IPS-18a (cell line): ENCODE measurements at regions not wholly inside any gene's neighbourhood (a gene's known extent, or its start where the extent isn't known, plus 50 kb on each side); places are given as distances from the start of the nearest gene placed in this dataset.

Experiments used
- H3K27ac ChIP-seq: one replicate; pipeline ENCODE4 v1.5.1; 2013; ENCODE audit warnings: low read length
- H3K27me3 ChIP-seq: one replicate; pipeline ENCODE4 v1.6.1; 2013; ENCODE audit warnings: mild to moderate bottlenecking, low read length; ENCODE audit not compliant: control insufficient read depth, insufficient read depth
- H3K36me3 ChIP-seq: one replicate; pipeline ENCODE4 v1.6.1; 2013; ENCODE audit warnings: low read depth, low read length; ENCODE audit not compliant: control insufficient read depth
- H3K4me1 ChIP-seq: one replicate; pipeline ENCODE4 v1.6.1; 2013; ENCODE audit warnings: low read depth, low read length; ENCODE audit not compliant: control insufficient read depth
- H3K4me3 ChIP-seq: one replicate; pipeline ENCODE4 v1.5.1; 2013; ENCODE audit warnings: low read length
- H3K9ac ChIP-seq: one replicate; pipeline ENCODE4 v1.6.1; 2013; ENCODE audit warnings: mild to moderate bottlenecking, low read length, moderate library complexity
- H3K9me3 ChIP-seq: one replicate; pipeline ENCODE4 v1.6.1; 2013; ENCODE audit warnings: low read depth, low read length; ENCODE audit not compliant: control insufficient read depth

GRCh38 chr14:104323551-104324175 is 185.3 kb downstream of the KIF26A start:
- no peak overlapping the region for H3K27ac ChIP-seq
- no peaks in the 10 kb centered on the region for H3K4me1 ChIP-seq
- H3K36me3 ChIP-seq, result no peaks in the 10 kb centered on the region
- H3K27me3 ChIP-seq, result no peaks in the 10 kb centered on the region
- H3K9ac ChIP-seq, result no peak overlapping the region
- no peak overlapping the region for H3K4me3 ChIP-seq
- H3K9me3 ChIP-seq, result no peaks in the 10 kb centered on the region

- no peaks in the 10 kb centered on the region for H3K27me3 ChIP-seq
- peaks cover 10% of the 10 kb centered on the region for H3K9me3 ChIP-seq
- H3K9ac ChIP-seq, result no peak overlapping the region
- no peak overlapping the region for H3K27ac ChIP-seq
- H3K36me3 ChIP-seq, result no peaks in the 10 kb centered on the region
- no peak overlapping the region for H3K4me3 ChIP-seq
- no peaks in the 10 kb centered on the region for H3K4me1 ChIP-seq
Measured at GRCh38 chr14:104326848-104327247, 188.5 kb downstream of the KIF26A start.

DNA sequence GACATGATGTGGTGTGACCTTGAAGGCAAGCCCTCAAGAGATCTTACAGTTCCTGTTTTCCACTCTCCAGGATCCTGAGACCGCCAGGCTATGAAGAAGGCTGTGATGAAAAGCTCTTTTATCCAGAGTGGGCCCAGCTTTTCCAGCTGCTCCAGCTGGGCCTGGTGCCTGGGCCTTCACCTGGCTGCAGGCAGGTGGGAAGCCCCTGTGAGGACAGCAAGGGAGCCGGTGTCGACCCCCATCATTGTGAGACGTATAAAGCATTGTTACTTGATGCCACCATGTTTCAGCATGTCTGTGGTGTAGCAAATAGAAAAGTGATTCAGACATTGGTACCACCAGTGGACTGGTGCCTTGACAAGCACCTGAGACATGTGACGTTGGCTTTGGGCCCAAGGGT is 190.2 kb downstream of the KIF26A start:
- Histone ChIP-seq H3K4me3 (no peak overlapping the region), H3K9ac (no peak overlapping the region), H3K27me3 (no peaks in the 10 kb centered on the region), H3K4me1 (no peaks in the 10 kb centered on the region), H3K36me3 (no peaks in the 10 kb centered on the region), H3K27ac (no peak overlapping the region), H3K9me3 (peaks cover 10% of the 10 kb centered on the region)

DNA sequence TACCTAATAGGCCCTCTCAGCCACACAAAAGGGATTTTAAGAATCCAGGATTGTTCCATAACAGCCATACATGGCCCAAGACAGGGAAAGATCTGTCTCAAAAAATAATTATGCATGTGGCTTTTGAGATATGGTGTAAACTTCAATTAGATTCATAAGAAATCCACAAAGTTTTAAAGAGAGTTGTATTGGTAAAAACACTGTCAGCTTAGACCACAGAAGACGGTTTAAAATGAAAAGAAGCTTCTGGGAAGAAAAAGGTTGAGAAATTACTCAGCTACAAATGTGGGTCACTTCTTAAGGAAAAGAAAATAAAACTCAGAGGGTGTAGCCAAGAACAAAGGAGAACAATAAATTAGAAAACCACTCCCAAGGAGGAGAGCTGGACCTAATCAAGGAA is 191.4 kb downstream of the KIF26A start:
- Histone ChIP-seq H3K27me3 (no peaks in the 10 kb centered on the region), H3K4me3 (no peak overlapping the region), H3K27ac (no peak overlapping the region), H3K9ac (no peak overlapping the region), H3K36me3 (no peaks in the 10 kb centered on the region), H3K9me3 (peaks cover 10% of the 10 kb centered on the region), H3K4me1 (no peaks in the 10 kb centered on the region)

GRCh38 chr14:104331871-104332605 is 193.7 kb downstream of the KIF26A start:
- Histone ChIP-seq H3K27ac (no peak overlapping the region), H3K27me3 (no peaks in the 10 kb centered on the region), H3K9ac (no peak overlapping the region), H3K4me3 (no peak overlapping the region), H3K4me1 (no peaks in the 10 kb centered on the region), H3K9me3 (peaks cover 10% of the 10 kb centered on the region), H3K36me3 (no peaks in the 10 kb centered on the region)

- H3K4me1 ChIP-seq, result no peaks in the 10 kb centered on the region
- no peak overlapping the region for H3K27ac ChIP-seq
- H3K4me3 ChIP-seq, result no peak overlapping the region
- H3K27me3 ChIP-seq, result no peaks in the 10 kb centered on the region
- peaks cover 10% of the 10 kb centered on the region for H3K9me3 ChIP-seq
- H3K9ac ChIP-seq, result no peak overlapping the region
- no peaks in the 10 kb centered on the region for H3K36me3 ChIP-seq
Measured at GRCh38 chr14:104332634-104333270, 194.4 kb downstream of the KIF26A start.

GRCh38 chr14:104333646-104334423 is 195.4 kb downstream of the KIF26A start:
- Histone ChIP-seq H3K27me3 (no peaks in the 10 kb centered on the region), H3K4me1 (no peaks in the 10 kb centered on the region), H3K9me3 (peaks cover 10% of the 10 kb centered on the region), H3K4me3 (no peak overlapping the region), H3K27ac (no peak overlapping the region), H3K36me3 (no peaks in the 10 kb centered on the region), H3K9ac (no peak overlapping the region)

- no peaks in the 10 kb centered on the region for H3K4me1 ChIP-seq
- H3K9me3 ChIP-seq, result peaks cover 8% of the 10 kb centered on the region
- H3K36me3 ChIP-seq, result no peaks in the 10 kb centered on the region
- H3K27me3 ChIP-seq, result no peaks in the 10 kb centered on the region
- H3K27ac ChIP-seq, result no peak overlapping the region
- no peak overlapping the region for H3K4me3 ChIP-seq
- no peak overlapping the region for H3K9ac ChIP-seq
Measured at GRCh38 chr14:104334424-104335161, 196.2 kb downstream of the KIF26A start.

- Histone ChIP-seq H3K27ac (no peak overlapping the region), H3K4me3 (no peak overlapping the region), H3K36me3 (no peaks in the 10 kb centered on the region), H3K9ac (no peak overlapping the region), H3K4me1 (no peaks in the 10 kb centered on the region), H3K27me3 (peaks cover 2% of the 10 kb centered on the region), H3K9me3 (peaks cover 7% of the 10 kb centered on the region)
Measured at GRCh38 chr14:104335176-104335575, 196.8 kb downstream of the KIF26A start.

DNA sequence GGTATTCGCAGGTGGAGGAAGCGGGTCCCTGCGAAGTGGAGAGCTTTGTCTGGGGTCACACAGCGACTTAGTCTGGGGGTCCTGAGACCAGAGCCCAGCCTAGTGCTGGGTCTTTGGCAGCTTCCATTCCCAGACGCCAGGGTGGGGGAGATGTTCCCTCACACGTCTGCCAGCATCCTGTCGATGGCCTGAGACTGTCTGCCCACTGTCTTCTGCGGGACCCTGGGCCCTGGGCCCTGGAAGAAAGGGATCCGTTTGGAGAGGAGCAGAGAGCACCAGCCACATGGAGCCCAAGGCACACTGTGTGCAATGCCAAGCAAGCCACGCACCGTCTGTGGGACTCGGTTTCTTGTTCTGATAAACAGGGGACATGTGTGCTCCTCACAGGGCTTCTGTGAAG is 197.2 kb downstream of the KIF26A start:
- Histone ChIP-seq H3K36me3 (no peaks in the 10 kb centered on the region), H3K4me3 (no peak overlapping the region), H3K4me1 (no peaks in the 10 kb centered on the region), H3K27me3 (peaks cover 6% of the 10 kb centered on the region), H3K27ac (no peak overlapping the region), H3K9me3 (peaks cover 4% of the 10 kb centered on the region), H3K9ac (no peak overlapping the region)

GRCh38 chr14:104337351-104337750 is 199.0 kb downstream of the KIF26A start:
- H3K9ac ChIP-seq, result no peak overlapping the region
- no peaks in the 10 kb centered on the region for H3K36me3 ChIP-seq
- H3K27ac ChIP-seq, result no peak overlapping the region
- H3K27me3 ChIP-seq, result peaks cover 8% of the 10 kb centered on the region
- H3K4me1 ChIP-seq, result peaks cover 3% of the 10 kb centered on the region
- no peaks in the 10 kb centered on the region for H3K9me3 ChIP-seq
- no peak overlapping the region for H3K4me3 ChIP-seq
